Astrocyte (in vitro differentiated cells and primary cell): ENCODE measurements at regions not wholly inside any gene's neighbourhood (a gene's known extent, or its start where the extent isn't known, plus 50 kb on each side); places are given as distances from the start of the nearest gene placed in this dataset.

ENCODE experiments used
- CTCF ChIP-seq: IDR thresholded peaks from 2 replicates; pipeline ENCODE4 v1.5.1; 2011; ENCODE audit warnings: low read depth, mild to moderate bottlenecking, inconsistent platforms, low read length, moderate library complexity; ENCODE audit not compliant: insufficient read depth
- EZH2 ChIP-seq: IDR thresholded peaks from 2 replicates; pipeline ENCODE4 v1.6.1; 2012; ENCODE audit warnings: mild to moderate bottlenecking, low read length, inconsistent platforms; ENCODE audit not compliant: insufficient read depth

GRCh38 chr2:225165052-225165451, 122.8 kb upstream of the DOCK10 start:
- TF ChIP-seq CTCF (no peak), EZH2 (no peak)
